Cardiac fibroblast (primary cell): ENCODE measurements at regions not wholly inside any gene's neighbourhood (a gene's known extent, or its start where the extent isn't known, plus 50 kb on each side); places are given as distances from the start of the nearest gene placed in this dataset.
"Not testable (repeated sequence)": the region's sequence is repeated elsewhere in the genome, so short reads cannot be mapped to it uniquely, and the experiment has no call there.

Experiments
- DNase-seq, 2 donors: peaks; one replicate each; pipeline versions ENCODE4 v3.0.0 to v3.0.0-alpha.2; 2010; ENCODE audit warnings: low read depth in 2 of 2
- H3K4me3 ChIP-seq, 2 donors: replicated peaks in 1 of 2; 1 replicate in 1 of 2; 2 replicates in 1 of 2; pipeline ENCODE4 v1.5.1; 2011; ENCODE audit warnings: low read depth in 2 of 2, low read length in 2 of 2, mild to moderate bottlenecking in 2 of 2, moderate library complexity in 1 of 2
- CTCF ChIP-seq: IDR thresholded peaks from one replicate; pipeline ENCODE4 v1.5.1; 2011; ENCODE audit warnings: low read depth, mild to moderate bottlenecking, low read length, inconsistent platforms

- no peak overlapping the region for H3K4me3 ChIP-seq
- no peak for TF ChIP-seq CTCF
- no peak for DNase-seq
Measured at GRCh38 chr13:46479691-46480090, 73.3 kb upstream of the LRCH1 start.

- TF ChIP-seq CTCF, result no peak
- H3K4me3 ChIP-seq, result no peak overlapping the region
- no peak for DNase-seq
Measured at GRCh38 chr13:46479283-46479682, 73.7 kb upstream of the LRCH1 start.

- DNase-seq, result peak; percentile 11 to 26
- TF ChIP-seq CTCF, result no peak
- H3K4me3 ChIP-seq, result no peak overlapping the region
Measured at GRCh38 chr13:46478651-46479050, 74.3 kb upstream of the LRCH1 start.

GRCh38 chr13:46476174-46476573 lies 76.8 kb upstream of the LRCH1 start:
- H3K4me3 ChIP-seq, result no peak overlapping the region
- peak; percentile 28 for DNase-seq
- TF ChIP-seq CTCF, result no peak

- peak; percentile 35 to 77 for DNase-seq
- H3K4me3 ChIP-seq, result no peak overlapping the region
- no peak for TF ChIP-seq CTCF
Measured at GRCh38 chr13:46475541-46475991, 77.4 kb upstream of the LRCH1 start.

- no peak for TF ChIP-seq CTCF
- DNase-seq, result no peak
- no peak overlapping the region for H3K4me3 ChIP-seq
Measured at GRCh38 chr13:46473806-46474205, 79.2 kb upstream of the LRCH1 start.

- no peak for TF ChIP-seq CTCF
- DNase-seq, result no peak
- H3K4me3 ChIP-seq, result no peak overlapping the region
Measured at GRCh38 chr13:46472384-46472783, 80.6 kb upstream of the LRCH1 start.

- H3K4me3 ChIP-seq, DNase-seq: not testable (repeated sequence)
Measured at GRCh38 chr13:46469699-46470098, 82.6 kb upstream of the RUBCNL start.
